Gastrocnemius medialis (tissue), 4 donors: ENCODE measurements at regions not wholly inside any gene's neighbourhood (a gene's known extent, or its start where the extent isn't known, plus 50 kb on each side); places are given as distances from the start of the nearest gene placed in this dataset.

ENCODE experiments used
- CTCF ChIP-seq, 5 experiments: fragments of 450-650 bp in 3 of 5; fragments of 200-600 bp in 2 of 5; sonication (generic) in 2 of 5; IDR thresholded peaks in 4 of 5; conservative IDR thresholded peaks in 1 of 5; 1 replicate in 4 of 5; 2 replicates in 1 of 5; pipeline ENCODE4 v1.5.1; 2016 to 2019; ENCODE audit warnings: antibody characterized with exemption in 5 of 5, mild to moderate bottlenecking in 3 of 5, moderate library complexity in 3 of 5
- POLR2A ChIP-seq, 2 donors: fragments of 450-650 bp; IDR thresholded peaks; one replicate each; pipeline ENCODE4 v1.6.1; 2017; ENCODE audit warnings: antibody characterized with exemption in 2 of 2, mild to moderate bottlenecking in 2 of 2, moderate library complexity in 2 of 2

DNA sequence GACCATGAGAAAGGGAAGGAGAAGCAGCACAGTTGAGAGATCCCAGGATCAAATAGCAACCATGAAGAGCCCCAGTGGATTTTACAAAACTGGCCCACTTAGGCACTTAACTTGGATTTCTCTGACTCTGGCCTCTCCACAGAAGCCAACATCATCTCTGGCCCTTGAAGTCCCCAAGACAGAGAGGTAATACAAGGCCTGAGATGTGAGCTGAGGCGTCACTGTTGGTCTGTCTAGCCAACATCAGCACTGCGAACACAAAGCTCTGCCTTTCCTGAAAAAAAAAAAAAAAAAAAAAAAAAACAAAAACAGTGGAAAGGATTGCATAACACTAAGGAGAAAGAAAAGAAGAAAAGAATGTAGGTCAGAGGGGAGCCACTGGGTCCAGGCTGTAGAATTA is 378.3 kb downstream of the BRINP1 start:
- TF ChIP-seq POLR2A (IDR thresholded peaks at IDR 0.05) (no peak), CTCF (IDR thresholded peaks at IDR 0.05 in 4 of 5, conservative IDR thresholded peaks at IDR 0.05 in 1 of 5) (no peak)
